ENCODE measurements at regions not wholly inside any gene's neighbourhood (a gene's known extent, or its start where the extent isn't known, plus 50 kb on each side); places are given as distances from the start of the nearest gene placed in this dataset.
"Not testable (repeated sequence)": the region's sequence is repeated elsewhere in the genome, so short reads cannot be mapped to it uniquely, and the experiment has no call there.

GRCh38 chr2:132220589-132220988 is 58.8 kb upstream of the ANKRD30BL start:
- not testable (repeated sequence) for DNase-seq

- DNase-seq, result not testable (repeated sequence)
Observed at GRCh38 chr2:132221886-132222285, 60.1 kb upstream of the ANKRD30BL start.

- no peak for DNase-seq
Observed at GRCh38 chr2:132252191-132252893, 90.6 kb upstream of the ANKRD30BL start.

- DNase-seq, result no peak
Observed at GRCh38 chr2:132252894-132253264, 91.1 kb upstream of the ANKRD30BL start.

GRCh38 chr2:132253496-132254305 is 91.9 kb upstream of the ANKRD30BL start:
- DNase-seq, result no peak

GRCh38 chr2:132254306-132254919 is 92.7 kb upstream of the ANKRD30BL start:
- DNase-seq, result not testable (repeated sequence)

- no peak for DNase-seq
Observed at GRCh38 chr2:132255714-132256113, 94.0 kb upstream of the ANKRD30BL start.

- no peak for DNase-seq
Observed at GRCh38 chr2:132256251-132256902, 94.6 kb upstream of the ANKRD30BL start.

- not testable (repeated sequence) for DNase-seq
Observed at GRCh38 chr2:132256903-132257300, 95.2 kb upstream of the ANKRD30BL start.

GRCh38 chr2:132257301-132258171 is 95.8 kb upstream of the ANKRD30BL start:
- DNase-seq, result not testable (repeated sequence)

GRCh38 chr2:132259276-132259675 is 97.5 kb upstream of the ANKRD30BL start:
- DNase-seq, result not testable (repeated sequence)

- not testable (repeated sequence) for DNase-seq
Observed at GRCh38 chr2:132265595-132265994, 103.8 kb upstream of the ANKRD30BL start.

GRCh38 chr2:132267105-132267497 is 105.3 kb upstream of the ANKRD30BL start:
- DNase-seq, result no peak

- peak in 1 of 2 experiments; percentile 22 for DNase-seq
Observed at GRCh38 chr2:132267498-132268283, 105.9 kb upstream of the ANKRD30BL start.

GRCh38 chr2:132268284-132268976 is 106.7 kb upstream of the ANKRD30BL start:
- DNase-seq, result peak; percentile 54 to 66

GRCh38 chr2:132268977-132269523 is 107.3 kb upstream of the ANKRD30BL start:
- no peak for DNase-seq

- DNase-seq, result no peak
Observed at GRCh38 chr2:132270255-132270654, 108.5 kb upstream of the ANKRD30BL start.

- DNase-seq, result no peak
Observed at GRCh38 chr2:132270981-132271546, 109.3 kb upstream of the ANKRD30BL start.

GRCh38 chr2:132271794-132272193 is 110.0 kb upstream of the ANKRD30BL start:
- not testable (repeated sequence) for DNase-seq

GRCh38 chr2:132272713-132273112 is 111.0 kb upstream of the ANKRD30BL start:
- no peak for DNase-seq
